Epidermal melanocyte (primary cell): ENCODE measurements at regions not wholly inside any gene's neighbourhood (a gene's known extent, or its start where the extent isn't known, plus 50 kb on each side); places are given as distances from the start of the nearest gene placed in this dataset.
A peak's percentile ranks its signal among the peaks of the same experiment; 100 is the strongest.

Experiments used
- DNase-seq: peaks from one replicate; pipeline ENCODE4 v3.0.0; 2011; ENCODE audit warnings: low spot score; ENCODE audit not compliant: insufficient read length

DNA sequence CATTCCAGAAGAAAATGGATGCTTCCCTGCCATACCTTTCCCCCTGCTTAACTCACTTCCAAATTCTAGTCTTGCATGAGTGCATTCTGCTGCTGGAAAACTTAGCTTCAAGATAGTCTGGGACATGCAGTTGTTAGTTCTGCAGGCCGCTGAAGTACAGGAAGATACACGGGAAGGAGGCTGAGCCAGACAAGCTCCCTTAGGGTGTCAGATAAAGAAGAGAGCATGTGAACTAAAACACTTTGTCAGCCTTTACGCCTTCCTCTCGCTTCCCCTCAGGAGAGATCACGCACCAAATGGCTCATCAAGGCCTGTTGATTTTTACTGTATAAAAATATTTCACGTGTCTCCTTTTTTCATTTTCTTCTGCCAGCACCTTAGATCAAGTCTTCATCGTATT is 420.7 kb downstream of the INSC start:
- DNase-seq, result no peak

DNA sequence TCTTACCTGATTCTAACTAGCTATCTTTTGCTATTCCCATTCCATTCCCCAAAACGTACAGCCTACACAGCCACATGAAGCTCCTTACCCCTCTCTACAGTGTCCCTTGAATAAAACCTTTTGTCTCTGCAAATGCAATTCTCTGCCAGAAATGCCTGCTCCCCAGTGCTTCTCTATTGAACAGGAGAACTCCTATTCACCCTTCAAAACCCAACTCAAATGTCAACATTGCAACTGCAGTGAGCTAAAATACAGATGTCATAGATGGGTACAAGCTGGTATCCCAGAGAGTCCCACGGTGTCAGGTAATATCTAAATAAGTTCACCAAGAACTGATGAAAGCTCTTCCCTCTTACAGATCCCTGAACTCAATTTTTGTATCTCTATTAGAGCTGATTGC is 421.7 kb downstream of the INSC start:
- no peak for DNase-seq

DNA sequence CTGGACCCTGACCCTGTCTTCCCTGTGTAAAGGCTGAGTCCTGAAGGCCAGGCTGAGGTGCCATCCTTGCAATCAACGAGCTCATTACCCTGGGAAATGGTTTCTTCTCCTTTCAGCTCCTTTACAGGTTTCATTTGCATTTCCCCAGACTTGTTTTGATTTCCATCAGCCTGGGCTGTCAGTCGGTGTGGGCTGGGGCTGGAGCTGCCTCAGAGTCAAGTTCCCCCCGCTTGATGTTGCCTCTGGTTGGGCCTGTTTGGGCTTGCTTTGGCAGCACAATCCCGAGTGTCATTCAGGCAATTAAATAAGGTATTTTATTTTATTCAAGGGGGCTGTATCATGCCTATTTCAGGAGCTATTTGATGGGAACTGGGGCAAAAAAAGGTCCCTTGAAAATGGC is 424.9 kb downstream of the INSC start:
- DNase-seq, result no peak

DNA sequence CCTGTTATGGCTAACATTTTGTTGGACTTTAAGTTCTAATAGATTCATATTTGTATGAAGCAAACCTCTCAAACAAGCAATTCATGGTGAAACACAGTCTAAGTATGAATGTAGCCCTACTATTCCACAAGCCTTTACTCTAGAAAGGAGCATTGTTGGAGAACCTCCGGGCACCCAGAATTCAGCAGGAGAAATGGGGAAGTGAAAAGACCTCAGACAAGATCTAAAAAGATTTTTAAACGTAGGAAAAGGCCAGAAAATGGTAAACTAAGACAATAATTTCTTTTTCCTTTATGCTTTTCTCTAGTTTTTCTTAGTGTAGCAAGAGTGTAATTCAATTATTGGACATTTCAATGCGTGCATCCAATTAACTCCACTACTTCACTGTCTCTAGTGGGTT is 426.4 kb downstream of the INSC start:
- DNase-seq, result no peak

DNA sequence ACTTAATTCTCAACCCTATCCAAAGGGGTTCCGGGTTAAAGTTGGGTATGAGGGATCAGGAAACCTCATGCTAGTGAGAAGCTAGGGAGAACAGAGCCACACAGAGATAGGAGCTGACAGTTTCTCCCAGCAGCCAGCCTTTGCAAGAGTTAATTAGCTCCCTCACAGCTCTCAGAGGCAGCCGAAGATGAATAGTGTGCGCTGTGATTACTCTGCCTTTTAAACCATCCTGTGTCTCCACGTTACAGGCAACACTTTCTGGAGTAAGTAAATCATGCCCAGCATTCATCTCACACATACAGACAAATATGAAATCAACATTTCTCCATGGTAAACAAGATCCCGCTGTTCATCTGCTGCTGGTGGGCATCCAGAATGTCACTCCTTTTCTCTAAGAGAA is 429.6 kb downstream of the INSC start:
- DNase-seq, result no peak

DNA sequence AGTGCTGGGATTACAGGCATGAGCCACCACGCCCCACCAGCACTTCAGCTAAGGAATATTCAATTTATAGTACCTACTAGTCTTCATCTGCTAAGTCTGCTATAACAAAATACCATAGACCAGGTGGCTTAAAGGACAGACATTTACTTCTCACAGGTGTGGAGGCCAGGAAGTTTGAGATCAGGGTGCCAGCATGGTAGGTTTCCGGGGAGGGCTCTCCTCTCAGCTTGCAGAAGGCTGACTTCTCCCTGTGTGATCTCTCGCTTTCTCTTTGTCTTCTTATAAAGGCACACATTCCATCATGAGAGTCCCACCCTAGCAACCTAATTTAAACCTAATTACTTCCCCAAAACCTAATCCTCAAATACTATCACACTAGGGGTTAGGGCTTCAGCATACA is 433.0 kb downstream of the INSC start:
- no peak for DNase-seq

DNA sequence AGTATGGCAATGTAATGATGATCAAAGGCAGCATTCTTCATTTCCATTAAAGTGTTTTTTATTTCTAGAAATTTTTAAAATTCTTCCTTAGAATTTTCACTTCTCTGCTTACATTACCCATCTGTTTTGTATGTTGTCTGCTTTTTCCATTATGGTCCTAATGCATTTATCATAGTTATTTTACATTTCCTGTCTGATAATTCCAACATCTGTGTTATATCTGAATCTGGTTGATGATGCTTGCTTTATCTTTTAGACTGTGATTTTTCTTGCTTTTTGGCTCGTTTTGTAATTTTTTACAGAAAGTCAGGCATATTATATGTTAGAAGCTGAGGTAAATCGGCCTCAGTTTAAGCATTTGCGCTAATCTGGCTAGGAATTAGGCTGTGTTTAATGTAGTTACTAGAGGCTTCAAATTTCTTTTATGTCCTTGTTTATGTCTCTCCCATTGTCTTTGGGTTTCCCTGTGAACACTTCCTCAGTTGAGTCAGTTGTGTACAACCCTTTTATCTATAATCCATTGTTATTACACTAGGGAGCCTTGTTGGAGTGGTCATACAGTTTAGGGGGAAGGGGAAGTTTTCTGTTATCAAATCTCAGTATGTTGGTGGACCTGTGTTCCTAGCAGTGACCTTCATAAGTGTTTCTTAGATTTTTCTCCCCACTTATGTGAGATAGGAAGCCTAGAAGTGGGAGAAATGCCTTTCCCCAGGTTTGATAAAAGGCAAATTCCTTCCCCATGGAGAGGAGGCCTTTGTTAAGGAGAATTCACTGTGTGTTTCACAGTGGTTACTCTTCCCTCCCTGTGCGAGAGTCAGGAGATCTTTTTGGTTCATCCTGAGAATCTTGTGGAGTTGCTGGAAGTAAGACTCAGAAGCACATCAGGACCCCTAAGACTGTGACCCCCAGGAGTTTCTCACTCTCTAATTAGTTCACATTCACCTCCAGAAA is 437.5 kb downstream of the INSC start:
- DNase-seq, result no peak

DNA sequence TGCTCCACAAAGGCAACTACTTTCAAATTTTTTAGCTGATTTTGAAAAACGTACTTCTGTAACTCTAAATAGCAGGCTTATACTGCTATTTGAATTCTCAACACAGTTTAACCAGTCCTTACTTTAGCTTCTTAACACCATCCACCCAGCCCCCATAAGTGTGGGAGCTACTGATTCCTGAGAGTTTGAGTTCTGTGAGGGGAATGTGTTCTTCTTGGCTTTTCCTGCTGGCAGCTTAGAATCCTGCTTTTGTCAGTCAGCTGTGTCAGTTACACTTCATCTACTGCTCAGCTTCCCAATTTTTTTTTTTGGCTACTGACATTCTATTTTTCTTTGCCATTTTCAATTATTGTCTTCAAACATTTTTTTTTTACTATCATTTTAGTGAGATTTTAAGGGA is 440.4 kb downstream of the INSC start:
- no peak for DNase-seq

DNA sequence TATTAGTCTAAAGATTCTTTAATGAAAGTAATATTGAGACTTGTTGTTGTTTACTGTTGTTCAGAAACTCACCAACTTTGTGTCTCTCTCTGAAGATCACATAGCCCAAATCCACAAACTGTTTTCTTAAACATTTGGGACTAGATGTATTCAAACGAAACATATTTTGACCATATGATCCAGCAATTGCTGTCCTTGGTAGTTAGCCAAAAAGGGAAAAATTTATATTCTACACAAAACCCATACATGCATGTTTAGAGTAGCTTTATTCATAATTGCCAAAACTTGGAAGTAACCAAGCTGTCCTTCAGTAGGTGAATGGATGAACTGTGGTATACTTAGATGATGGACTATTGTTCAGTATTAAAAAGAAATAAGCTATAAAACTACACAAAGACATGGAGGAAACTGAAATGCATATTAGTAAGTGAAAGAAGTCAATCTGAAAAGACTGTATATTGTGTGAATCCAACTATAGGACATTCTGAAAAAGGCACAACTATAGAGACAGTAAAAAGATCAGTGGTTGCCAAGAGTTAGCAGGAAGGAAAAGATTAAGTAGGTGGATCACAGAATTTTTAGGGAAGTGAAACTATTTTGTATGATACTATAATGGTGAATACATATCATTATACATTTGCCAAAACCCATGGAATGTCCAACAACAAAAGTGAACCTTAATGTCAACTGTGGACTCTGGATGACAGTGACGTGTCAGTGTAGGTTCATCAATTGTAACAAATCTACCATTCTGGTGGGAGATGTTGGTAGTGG is 442.9 kb downstream of the INSC start:
- DNase-seq, result no peak

DNA sequence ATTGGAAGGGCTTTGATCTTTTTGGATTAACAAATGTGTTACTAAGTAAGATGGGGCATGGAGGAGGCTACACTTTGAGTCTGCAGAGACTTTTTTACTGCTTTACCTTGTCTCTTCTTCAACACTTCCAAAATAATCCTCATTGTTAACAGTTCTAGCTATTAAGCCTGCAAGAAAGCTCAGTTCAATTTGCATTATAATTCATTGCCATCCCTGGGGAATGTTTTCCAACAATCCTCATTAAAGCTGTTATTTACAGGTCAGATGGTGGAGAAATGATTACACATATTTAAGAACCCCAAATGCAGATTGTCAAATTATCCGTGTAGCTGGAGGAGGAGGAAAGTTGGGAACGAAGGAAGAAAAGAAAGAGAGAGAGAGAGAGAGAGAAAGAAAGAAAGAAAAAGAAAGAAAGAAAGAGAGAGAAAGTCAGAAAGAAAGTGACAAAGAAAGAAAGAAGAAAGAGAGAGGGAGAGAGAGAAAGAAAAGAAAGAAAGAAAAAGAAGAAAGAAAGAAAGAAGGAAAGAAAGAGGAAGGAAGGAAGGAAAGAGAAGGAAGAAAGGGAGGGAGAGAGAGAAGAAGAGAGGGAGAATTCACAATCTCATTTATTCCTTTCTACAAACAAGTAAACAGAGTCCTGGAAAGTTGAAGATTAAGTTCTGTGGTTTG is 443.9 kb downstream of the INSC start:
- no peak for DNase-seq

DNA sequence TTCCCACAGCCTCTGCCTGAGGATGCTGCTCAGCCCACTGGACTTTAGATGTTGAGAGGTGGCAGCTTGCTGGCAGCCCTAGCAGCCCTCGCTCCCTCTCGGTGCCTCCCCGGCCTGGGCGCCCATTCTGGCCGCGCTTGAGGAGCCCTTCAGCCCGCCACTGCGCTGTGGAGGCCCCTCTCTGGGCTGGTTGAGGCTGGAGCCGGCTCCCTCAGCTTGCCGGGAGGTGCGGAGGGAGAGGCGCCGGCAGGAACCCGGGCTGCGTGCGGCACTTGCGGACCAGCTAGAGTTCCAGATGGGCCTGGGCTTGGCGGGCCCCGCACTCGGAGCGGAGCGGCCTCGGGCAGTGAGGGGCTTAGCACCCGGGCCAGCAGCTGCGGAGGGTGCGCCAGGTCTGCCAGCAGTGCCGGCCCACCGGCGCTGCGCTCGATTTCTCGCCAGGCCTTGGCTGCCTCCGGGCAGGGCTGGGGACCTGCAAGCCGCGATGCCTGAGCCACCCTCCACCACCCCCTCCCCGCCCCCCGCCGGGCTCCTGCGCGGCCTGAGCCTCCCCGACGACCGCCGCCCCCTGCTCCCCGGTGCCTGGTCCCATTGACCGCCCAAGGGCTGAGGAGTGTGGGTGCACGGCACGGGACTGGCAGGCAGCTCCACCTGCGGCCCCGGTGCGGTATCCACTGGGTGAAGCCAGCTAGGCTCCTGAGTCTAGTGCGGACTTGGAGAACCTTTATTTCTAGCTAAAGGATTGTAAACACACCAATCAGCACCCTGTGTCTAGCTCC is 446.2 kb downstream of the INSC start:
- DNase-seq, result no peak

DNA sequence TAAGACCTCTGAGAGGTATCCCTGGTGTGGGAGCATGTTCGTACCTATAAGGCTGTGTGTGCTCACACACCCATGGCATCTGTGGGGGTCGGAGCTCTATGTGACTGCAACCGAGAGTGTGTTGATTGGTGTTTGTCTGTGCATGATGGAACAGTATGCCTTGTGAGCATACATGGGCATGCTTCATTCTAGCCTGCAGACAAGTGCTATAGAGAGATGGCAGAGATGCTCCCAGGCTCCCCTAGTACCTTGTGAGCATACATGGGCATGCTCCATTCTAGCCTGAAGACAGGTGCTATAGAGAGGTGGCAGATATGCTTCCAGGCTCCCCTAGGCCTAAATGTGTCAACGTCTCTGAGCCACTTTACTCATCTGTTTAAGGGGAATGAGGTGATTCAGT is 447.5 kb downstream of the INSC start:
- no peak for DNase-seq

DNA sequence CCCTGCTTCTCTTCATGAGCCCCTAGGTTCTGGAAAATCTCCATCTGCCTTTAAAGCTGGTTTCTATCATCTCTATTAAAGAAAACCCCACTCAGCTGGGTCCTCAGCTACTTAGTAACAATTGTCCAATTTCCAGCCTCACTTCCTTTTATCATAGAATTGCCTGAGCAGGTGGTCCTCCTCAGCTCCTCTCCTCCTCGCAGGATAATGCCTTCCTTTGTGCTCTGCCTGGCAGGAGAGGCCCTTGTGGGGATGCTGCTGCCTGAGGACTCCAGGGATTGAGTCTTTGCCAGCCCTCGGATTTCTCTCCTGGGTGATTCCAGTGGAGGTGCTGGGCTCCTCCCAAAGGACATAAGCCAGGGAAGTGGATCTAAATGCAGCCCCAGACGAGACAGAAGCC is 448.3 kb downstream of the INSC start:
- DNase-seq, result no peak

DNA sequence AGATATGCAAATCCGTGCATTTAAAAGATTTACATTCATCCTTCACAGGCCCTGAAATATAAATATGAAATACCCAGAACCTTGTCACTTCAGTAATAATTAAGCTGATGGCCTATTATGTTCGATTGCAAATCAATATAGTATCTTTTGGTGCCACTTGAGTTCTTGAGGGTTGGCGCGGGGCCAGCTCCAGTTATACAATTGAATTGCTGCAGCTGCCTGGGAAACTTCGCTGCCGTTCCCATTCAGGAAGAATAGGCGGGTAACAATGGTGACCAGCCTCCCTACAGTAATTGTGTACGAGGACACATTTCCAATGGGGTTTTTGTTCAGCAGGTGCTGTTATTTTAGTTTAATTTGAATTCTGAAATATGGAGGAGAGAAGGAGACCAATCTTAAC is 451.2 kb downstream of the INSC start:
- DNase-seq, result no peak

DNA sequence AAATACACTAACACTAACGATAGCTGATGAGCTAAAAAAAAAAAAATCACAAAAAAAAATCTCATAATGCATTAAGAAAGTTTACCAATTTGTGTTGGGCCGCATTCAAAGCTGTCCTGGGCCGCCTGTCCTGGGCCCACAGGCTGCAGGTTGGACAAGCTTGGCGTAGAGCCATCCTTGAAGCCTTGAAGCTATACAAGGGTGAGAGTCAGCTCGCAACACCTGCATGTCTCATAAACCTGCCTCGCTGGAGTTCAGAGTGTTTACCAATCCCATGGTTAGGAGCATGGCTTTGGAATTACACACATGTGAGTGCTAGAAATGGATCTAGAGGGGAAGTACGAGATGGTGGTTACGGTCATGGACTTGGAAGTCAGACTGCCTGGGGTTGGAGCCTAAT is 453.7 kb downstream of the INSC start:
- no peak for DNase-seq

DNA sequence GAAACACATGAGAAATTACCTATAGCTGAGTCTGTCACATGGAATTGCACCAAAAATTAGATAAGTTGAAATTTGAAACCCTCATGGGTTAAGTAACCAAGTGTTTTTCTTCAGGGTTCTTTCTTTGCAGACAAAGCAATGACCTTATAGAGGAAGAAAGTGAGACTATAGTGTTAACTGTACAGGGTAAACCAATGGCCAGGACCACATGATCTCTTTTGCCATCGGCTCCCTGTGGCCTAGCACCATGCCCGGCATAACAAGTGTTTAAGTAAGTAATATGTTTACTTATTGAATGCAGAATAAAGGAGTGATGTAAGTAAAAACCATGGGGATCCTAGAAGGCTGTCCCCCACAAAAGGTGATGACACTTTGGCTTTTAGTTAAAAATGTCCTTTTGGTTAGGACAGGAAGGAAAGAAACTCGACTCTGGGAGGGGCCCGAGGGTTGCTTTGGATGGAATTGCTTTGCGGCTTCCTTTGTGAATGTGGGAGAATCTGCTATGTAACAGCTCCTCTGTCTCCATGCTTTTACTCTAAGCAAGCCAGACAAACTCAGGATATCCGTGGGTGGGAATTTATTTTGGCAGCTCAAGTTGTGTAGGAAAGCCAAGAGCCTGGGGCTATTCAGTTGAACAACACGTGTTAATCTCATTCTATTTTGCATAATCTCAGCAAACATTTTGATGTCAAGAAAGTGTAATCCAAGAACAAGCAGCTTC is 454.7 kb downstream of the INSC start:
- peak; percentile 41 for DNase-seq

DNA sequence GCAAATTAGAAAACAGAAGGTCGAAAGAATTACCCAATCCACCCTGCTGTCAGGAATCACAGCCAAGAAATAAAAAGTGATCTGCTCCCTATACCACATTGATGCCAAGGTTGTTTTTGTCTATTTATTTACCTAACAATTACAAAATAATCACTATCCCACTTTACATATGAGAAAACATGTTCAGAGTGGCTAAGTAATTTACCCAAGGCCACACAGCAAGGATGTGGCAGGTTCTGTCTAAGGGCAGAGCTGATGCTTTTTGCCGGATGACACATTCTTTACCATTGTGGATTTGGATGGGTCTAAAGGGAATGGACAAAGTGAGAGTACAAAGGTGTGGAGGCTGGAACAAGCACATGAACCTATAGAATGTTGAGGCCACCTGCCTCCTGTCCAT is 460.7 kb downstream of the INSC start:
- DNase-seq, result no peak

DNA sequence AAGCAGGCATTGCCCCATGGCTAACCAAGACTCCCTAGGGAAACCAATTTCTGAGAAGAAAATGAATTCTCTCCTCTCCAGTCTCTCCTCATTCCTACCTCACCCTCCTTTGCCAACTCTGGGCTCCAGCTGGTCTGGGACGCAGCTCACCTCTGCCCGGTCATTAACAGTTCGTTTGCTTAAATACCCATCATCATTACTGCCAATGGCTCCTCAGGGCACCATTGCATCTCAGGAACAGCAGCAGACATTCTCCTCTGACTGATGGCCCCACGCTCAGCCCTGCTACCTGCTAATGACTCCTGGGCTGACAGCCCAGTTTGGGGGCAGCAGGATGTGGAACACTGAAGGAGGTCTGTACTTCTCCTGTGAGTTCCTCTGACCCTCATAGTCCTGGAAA is 462.0 kb downstream of the INSC start:
- no peak for DNase-seq

DNA sequence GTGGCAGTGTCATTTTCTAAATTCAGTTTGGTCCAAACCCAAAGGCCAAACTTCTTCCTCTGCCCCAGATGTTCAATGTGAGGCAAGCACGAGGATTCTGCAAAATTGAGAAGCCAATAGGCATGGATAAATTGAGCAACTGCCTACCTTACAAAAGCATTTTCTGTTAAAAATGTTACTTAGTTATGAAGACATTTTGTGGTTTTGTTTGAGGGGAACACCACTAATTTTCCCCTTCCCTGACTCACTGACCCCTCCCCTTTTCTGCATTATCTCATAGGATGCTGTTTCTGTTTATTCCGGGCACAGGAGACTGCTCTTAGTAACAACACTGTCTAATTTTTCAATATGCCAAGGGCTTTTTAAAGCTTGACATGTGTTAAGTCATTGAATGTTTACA is 462.8 kb downstream of the INSC start:
- no peak for DNase-seq

DNA sequence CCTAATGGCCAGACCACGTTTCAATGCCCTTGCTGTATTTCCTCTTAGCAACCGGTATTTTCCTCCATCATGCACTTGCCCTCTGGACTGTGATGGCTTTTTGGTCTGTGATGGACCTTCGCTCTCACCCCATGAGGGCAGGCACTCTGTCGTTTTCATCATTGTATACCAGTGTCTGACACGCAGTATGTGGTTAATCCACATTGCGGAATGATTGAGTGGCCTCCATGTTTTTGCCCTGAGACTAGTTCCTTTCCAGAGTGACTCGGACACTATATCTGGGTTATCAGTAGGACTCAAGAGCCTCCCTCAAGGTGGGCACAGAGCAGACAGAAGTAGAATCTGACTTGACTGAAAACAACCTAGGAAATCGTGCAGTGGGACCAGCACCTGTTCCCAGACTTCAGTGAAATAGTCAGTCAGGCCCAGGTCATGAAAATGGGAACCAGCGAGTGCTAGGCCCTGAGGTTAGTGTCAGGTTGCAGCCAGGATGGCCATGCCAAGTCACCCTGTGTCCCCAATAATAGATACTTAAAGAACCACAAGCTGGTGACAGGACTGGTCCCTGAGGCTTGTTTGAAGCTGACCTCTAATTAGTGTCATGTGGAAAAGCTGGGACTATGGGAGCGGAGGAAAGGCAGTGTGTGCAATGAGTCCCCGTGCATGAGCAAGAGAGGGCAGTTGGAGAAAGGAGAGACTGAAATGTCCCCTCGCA is 464.7 kb downstream of the INSC start:
- DNase-seq, result no peak
